Tibial artery (tissue), 4 donors: ENCODE measurements at regions not wholly inside any gene's neighbourhood (a gene's known extent, or its start where the extent isn't known, plus 50 kb on each side); places are given as distances from the start of the nearest gene placed in this dataset.

Experiments
- DNase-seq, 2 donors: peaks; one replicate each; pipeline ENCODE4 v3.0.0-alpha.2; 2019
- H3K27ac ChIP-seq, 2 donors: fragments of 200-600 bp; sonication (generic) in 1 of 2; 1 replicate in 1 of 2; 2 replicates in 1 of 2; pipeline ENCODE4 v1.5.1; 2018 to 2019; ENCODE audit warnings: mild to moderate bottlenecking in 1 of 2
- H3K27me3 ChIP-seq, 2 donors: fragments of 200-600 bp; sonication (generic) in 1 of 2; one replicate each; pipeline versions ENCODE4 v1.5.1 to v1.6.0; 2016 to 2019
- H3K36me3 ChIP-seq, 3 donors: fragments of 200-600 bp; sonication (generic) in 2 of 3; one replicate each; pipeline ENCODE4 v1.5.1; 2016 to 2019; ENCODE audit warnings: mild to moderate bottlenecking in 2 of 3
- H3K4me1 ChIP-seq, 4 donors: fragments of 200-600 bp; sonication (generic) in 2 of 4; 1 replicate in 3 of 4; 2 replicates in 1 of 4; pipeline ENCODE4 v1.5.1; 2016 to 2019
- H3K4me3 ChIP-seq, 2 donors: fragments of 200-600 bp; sonication (generic) in 1 of 2; 1 replicate in 1 of 2; 2 replicates in 1 of 2; pipeline ENCODE4 v1.5.1; 2018 to 2019; ENCODE audit warnings: mild to moderate bottlenecking in 2 of 2
- H3K9me3 ChIP-seq, 3 donors: fragments of 200-600 bp; sonication (generic) in 1 of 3; one replicate each; pipeline ENCODE4 v1.5.1; 2016 to 2019
- CTCF ChIP-seq, 2 experiments: fragments of 200-600 bp in 1 of 2; fragments of 450-650 bp in 1 of 2; IDR thresholded peaks; one replicate each; pipeline ENCODE4 v1.5.1; 2017 to 2019; ENCODE audit warnings: antibody characterized with exemption in 2 of 2, mild to moderate bottlenecking in 1 of 2, moderate library complexity in 1 of 2
- intact Hi-C: fragments of 100-400 bp; cut with DNase I; formaldehyde crosslinking; loops from one replicate; pipeline ENCODE4 v1.15.0; 2023; ENCODE audit warnings: low total_unique reads

GRCh38 chr2:189291460-189291859, 111.9 kb upstream of the COL5A2 start:
- Histone ChIP-seq H3K4me1 (peaks cover 0 to 28% (median 6%) of the 10 kb centered on the region in 4 donors), H3K36me3 (no peaks in the 10 kb centered on the region), H3K27ac (no peak overlapping the region), H3K4me3 (no peak overlapping the region), H3K27me3 (no peaks in the 10 kb centered on the region), H3K9me3 (no peaks in the 10 kb centered on the region)
- TF ChIP-seq CTCF (IDR thresholded peaks at IDR 0.05): no peak
- no peak for DNase-seq
- intact Hi-C loops: no loop called here

GRCh38 chr2:189293164-189293563, 113.6 kb upstream of the COL5A2 start:
- peaks cover 0 to 11% (median 3%) of the 10 kb centered on the region in 4 donors for H3K4me1 ChIP-seq
- peak overlapping the region; percentile 17 to 48 for H3K27ac ChIP-seq
- no peak for DNase-seq
- intact Hi-C loops: no loop called here
- no peak overlapping the region for H3K4me3 ChIP-seq
- H3K27me3 ChIP-seq: no peaks in the 10 kb centered on the region
- no peaks in the 10 kb centered on the region for H3K9me3 ChIP-seq
- TF ChIP-seq CTCF (IDR thresholded peaks at IDR 0.05): no peak
- H3K36me3 ChIP-seq: no peaks in the 10 kb centered on the region

GRCh38 chr2:189297446-189297845, 117.9 kb upstream of the COL5A2 start:
- no peak overlapping the region for H3K4me3 ChIP-seq
- no peak overlapping the region for H3K27ac ChIP-seq
- H3K27me3 ChIP-seq: no peaks in the 10 kb centered on the region
- DNase-seq: no peak
- peaks cover 0 to 10% (median 3%) of the 10 kb centered on the region in 4 donors for H3K4me1 ChIP-seq
- intact Hi-C loops: no loop called here
- TF ChIP-seq CTCF (IDR thresholded peaks at IDR 0.05): no peak
- H3K9me3 ChIP-seq: no peaks in the 10 kb centered on the region
- no peaks in the 10 kb centered on the region for H3K36me3 ChIP-seq

- no peaks in the 10 kb centered on the region for H3K36me3 ChIP-seq
- H3K27ac ChIP-seq: no peak overlapping the region
- TF ChIP-seq CTCF (IDR thresholded peaks at IDR 0.05): no peak
- no peak overlapping the region for H3K4me3 ChIP-seq
- intact Hi-C loops: no loop called here
- no peak for DNase-seq
- peaks cover 0 to 10% (median 3%) of the 10 kb centered on the region in 4 donors for H3K4me1 ChIP-seq
- no peaks in the 10 kb centered on the region for H3K9me3 ChIP-seq
- H3K27me3 ChIP-seq: no peaks in the 10 kb centered on the region
These were observed 118.5 kb upstream of the COL5A2 start for GRCh38 chr2:189298038-189298437.

- intact Hi-C loops: no loop called here
- Histone ChIP-seq H3K27ac (no peak overlapping the region), H3K4me1 (peaks cover 0 to 5% (median 1%) of the 10 kb centered on the region in 4 donors), H3K27me3 (no peaks in the 10 kb centered on the region), H3K4me3 (no peak overlapping the region), H3K9me3 (no peaks in the 10 kb centered on the region), H3K36me3 (no peaks in the 10 kb centered on the region)
- TF ChIP-seq CTCF (IDR thresholded peaks at IDR 0.05): no peak
- DNase-seq: no peak
These were observed 118.9 kb upstream of the COL5A2 start for GRCh38 chr2:189298481-189298880.

- no peaks in the 10 kb centered on the region for H3K4me1 ChIP-seq
- intact Hi-C loops: no loop called here
- H3K27me3 ChIP-seq: no peaks in the 10 kb centered on the region
- DNase-seq: no peak
- H3K27ac ChIP-seq: no peak overlapping the region
- no peak overlapping the region for H3K4me3 ChIP-seq
- no peaks in the 10 kb centered on the region for H3K36me3 ChIP-seq
- no peak for TF ChIP-seq CTCF (IDR thresholded peaks at IDR 0.05)
- H3K9me3 ChIP-seq: no peaks in the 10 kb centered on the region
These were observed 120.4 kb upstream of the COL5A2 start for GRCh38 chr2:189299974-189300373.
